Small intestine (tissue), 7 donors: ENCODE measurements at regions not wholly inside any gene's neighbourhood (a gene's known extent, or its start where the extent isn't known, plus 50 kb on each side); places are given as distances from the start of the nearest gene placed in this dataset.

Source experiments
- DNase-seq, 2 donors: peaks; one replicate each; pipeline versions ENCODE4 v3.0.0 to v3.0.0-alpha.2; 2013
- FAIRE-seq: peaks from 2 replicates; lab custom pipeline; 2012; peaks lifted over from hg19 to GRCh38; lab: Jason Lieb, UNC
- H3K27ac ChIP-seq, 3 donors: one replicate each; pipeline ENCODE4 v1.5.1; 2013; ENCODE audit warnings: low read length in 2 of 3, mild to moderate bottlenecking in 2 of 3, control low read depth in 1 of 3, inconsistent platforms in 1 of 3, low read depth in 1 of 3, moderate library complexity in 1 of 3
- H3K27me3 ChIP-seq, 3 donors: one replicate each; pipeline ENCODE4 v1.6.1; 2013; ENCODE audit warnings: low read length in 3 of 3, inconsistent platforms in 1 of 3; ENCODE audit not compliant: control insufficient read depth in 3 of 3, insufficient read depth in 3 of 3
- H3K36me3 ChIP-seq, 3 donors: one replicate each; pipeline ENCODE4 v1.6.1; 2013; ENCODE audit warnings: low read length in 3 of 3, inconsistent platforms in 1 of 3, low read depth in 1 of 3, mild to moderate bottlenecking in 1 of 3, moderate library complexity in 1 of 3; ENCODE audit not compliant: control insufficient read depth in 3 of 3, insufficient read depth in 2 of 3
- H3K4me1 ChIP-seq, 3 donors: one replicate each; pipeline ENCODE4 v1.6.1; 2013; ENCODE audit warnings: low read length in 2 of 3, inconsistent platforms in 1 of 3, low read depth in 1 of 3, mild to moderate bottlenecking in 1 of 3, moderate library complexity in 1 of 3; ENCODE audit not compliant: control insufficient read depth in 3 of 3, insufficient read depth in 2 of 3
- H3K4me3 ChIP-seq, 3 donors: one replicate each; pipeline ENCODE4 v1.5.1; 2013; ENCODE audit warnings: low read length in 3 of 3, control low read depth in 1 of 3, inconsistent platforms in 1 of 3, low read depth in 1 of 3, mild to moderate bottlenecking in 1 of 3, moderate library complexity in 1 of 3
- H3K9me3 ChIP-seq, 2 donors: one replicate each; pipeline ENCODE4 v1.6.1; 2013; ENCODE audit warnings: low read depth in 1 of 2, low read length in 1 of 2; ENCODE audit not compliant: control insufficient read depth in 2 of 2, insufficient read depth in 1 of 2
- WGBS, 3 donors: extraction: QIAGEN DNeasy Blood & Tissue Kit; methylation state at CpG; one replicate each; pipeline ENCODE4 v1.1.7; 2013; 5-methylcytosine and 5-hydroxymethylcytosine counted together
- donor health status: healthy with polysubstance abuse.
- donor health status: control.
- donor health status: control.
- donor health status: Bipolar disorder and iron deficiency.
- donor health status: healthy.

DNA sequence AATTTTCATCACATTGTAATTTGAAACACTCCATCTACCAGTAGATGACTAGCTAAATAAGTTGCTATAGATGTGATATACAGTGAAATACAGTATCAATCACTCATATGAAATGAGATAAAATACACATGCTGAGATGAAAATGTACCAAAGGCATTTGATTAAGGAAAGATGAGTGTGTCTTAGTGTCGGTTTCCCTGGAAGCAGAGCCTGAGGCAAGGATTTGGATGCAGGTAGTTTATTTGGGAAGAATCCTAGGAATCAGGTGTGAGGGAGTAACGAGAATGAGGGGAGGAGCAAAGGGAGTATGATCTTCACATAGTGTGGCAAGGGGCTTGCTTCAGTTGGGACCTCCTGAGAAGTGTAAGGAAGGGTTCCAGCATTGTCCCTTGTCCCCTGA is 188.2 kb upstream of the CTBP2 start:
- FAIRE-seq, result no peak
- DNase-seq, result no peak
- WGBS, 3 donors, result 66 to 71% (median 71%) methylated on average over 2 of the region's 2 CpGs

DNA sequence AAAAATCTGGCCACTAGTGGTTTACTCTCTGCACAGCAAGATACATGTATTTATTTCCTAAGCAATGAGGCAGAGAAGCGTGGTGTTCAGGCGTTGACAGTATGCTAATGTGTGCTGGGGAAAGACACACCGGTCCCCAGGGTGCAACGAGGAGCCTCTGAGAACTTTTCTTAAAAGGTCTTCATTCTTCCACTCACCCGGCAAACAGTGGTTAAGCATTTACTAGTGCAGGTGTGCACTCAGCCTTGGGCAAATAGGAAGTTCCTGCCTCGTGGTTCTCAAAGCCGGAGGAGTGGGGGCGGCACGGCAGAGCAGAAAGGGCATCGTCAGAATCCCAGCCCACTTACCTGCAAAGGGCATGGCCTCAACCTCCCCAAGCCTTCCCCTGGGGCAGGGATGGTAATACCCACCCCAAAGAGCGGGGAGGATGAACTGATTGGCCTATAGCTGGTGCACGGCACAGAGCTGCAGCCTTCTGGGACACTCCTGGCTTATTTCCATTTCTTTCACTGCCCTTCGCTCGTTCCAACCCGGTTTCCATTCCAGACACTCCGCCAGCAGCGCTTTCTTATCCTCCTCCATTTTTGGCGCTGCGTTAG is 184.3 kb upstream of the CTBP2 start:
- no peaks in the 10 kb centered on the region for H3K36me3 ChIP-seq

More for the DNA sequence above, 188.2 kb upstream of the CTBP2 start:
- Histone ChIP-seq H3K27ac (no peak overlapping the region), H3K4me1 (no peaks in the 10 kb centered on the region), H3K36me3 (no peaks in the 10 kb centered on the region), H3K27me3 (no peaks in the 10 kb centered on the region), H3K9me3 (no peaks in the 10 kb centered on the region), H3K4me3 (no peak overlapping the region)

DNA sequence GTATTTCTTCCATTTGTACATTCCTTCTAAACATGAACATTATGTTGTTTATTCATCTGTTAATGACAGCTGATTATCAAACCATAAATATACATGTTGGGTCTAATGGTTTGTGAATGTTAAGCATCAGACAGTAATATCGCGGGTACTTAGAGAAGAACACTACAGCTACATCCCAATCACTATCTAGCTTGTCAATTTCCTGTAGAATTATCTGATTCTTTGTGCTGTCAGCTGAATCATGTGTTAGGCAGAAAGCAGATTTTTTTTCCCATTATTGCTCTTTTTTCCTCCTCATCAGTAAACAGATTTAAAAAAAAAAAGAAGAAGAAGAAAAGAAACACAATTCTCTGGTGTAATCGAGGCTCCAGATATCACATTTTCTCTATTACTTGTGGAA is 183.6 kb upstream of the CTBP2 start:
- 42 to 58% (median 46%) methylated on average over 3 of the region's 3 CpGs for WGBS, 3 donors
- FAIRE-seq (no peak), DNase-seq (no peak)
- H3K4me3 ChIP-seq, result no peak overlapping the region
- H3K27ac ChIP-seq, result no peak overlapping the region
- H3K4me1 ChIP-seq, result no peaks in the 10 kb centered on the region
- H3K27me3 ChIP-seq, result no peaks in the 10 kb centered on the region
- H3K36me3 ChIP-seq, result no peaks in the 10 kb centered on the region
- peaks cover 0 to 3% of the 10 kb centered on the region in 2 donors for H3K9me3 ChIP-seq

More for the DNA sequence above, 184.3 kb upstream of the CTBP2 start:
- H3K9me3 ChIP-seq, result peaks cover 0 to 3% of the 10 kb centered on the region in 2 donors
- H3K27me3 ChIP-seq, result no peaks in the 10 kb centered on the region
- 13 to 50% (median 31%) methylated on average over 19 of the region's 19 CpGs for WGBS, 3 donors
- peak overlapping the region in 2 of 3 donors; percentile 22 to 24 for H3K4me3 ChIP-seq
- peak; percentile 50 to 66 for DNase-seq
- no peak overlapping the region for H3K27ac ChIP-seq
- no peaks in the 10 kb centered on the region for H3K4me1 ChIP-seq
- no peak for FAIRE-seq

DNA sequence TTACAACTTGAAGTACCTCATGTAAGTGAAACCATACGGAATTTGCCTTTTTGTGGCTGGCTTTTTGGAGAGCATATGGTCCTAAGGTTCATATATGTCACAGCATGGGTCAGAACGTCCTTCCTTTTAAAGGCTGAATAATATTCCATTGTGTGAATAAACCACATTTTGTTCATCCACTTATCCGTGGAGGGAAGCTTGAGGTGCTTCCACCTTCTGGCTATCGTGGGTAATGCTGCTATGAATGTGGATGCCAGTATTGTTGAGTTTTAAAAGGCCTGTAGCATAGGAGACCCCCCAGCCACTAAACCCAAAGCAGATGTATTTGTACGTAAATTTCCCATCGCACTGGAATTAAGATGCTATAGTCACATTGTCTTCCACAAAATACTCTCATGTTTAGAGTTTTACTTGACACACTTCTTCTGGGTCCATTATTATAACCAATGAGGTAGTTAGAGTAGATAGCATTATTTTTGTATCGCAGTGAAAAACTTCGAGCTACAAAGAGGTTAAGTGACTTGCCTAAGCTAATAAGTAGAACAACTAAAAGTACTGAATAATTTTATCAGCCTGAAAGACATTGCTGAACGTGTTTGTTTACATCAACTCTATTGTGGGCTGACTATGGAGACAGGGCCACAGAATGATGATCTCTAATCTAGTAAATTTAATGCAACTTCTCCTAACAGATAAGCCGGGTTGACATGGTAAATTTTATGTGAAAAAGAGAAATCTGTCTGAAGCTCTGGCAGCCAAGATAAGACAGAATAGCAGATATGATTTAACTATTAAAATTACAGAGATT is 183.0 kb upstream of the CTBP2 start:
- Histone ChIP-seq H3K27me3 (no peaks in the 10 kb centered on the region), H3K36me3 (no peaks in the 10 kb centered on the region), H3K9me3 (peaks cover 0 to 3% of the 10 kb centered on the region in 2 donors), H3K4me3 (no peak overlapping the region), H3K27ac (no peak overlapping the region), H3K4me1 (no peaks in the 10 kb centered on the region)
- FAIRE-seq (no peak), DNase-seq (peak; percentile 16 to 35)
- 65 to 69% (median 66%) methylated on average over 10 of the region's 10 CpGs for WGBS, 3 donors

DNA sequence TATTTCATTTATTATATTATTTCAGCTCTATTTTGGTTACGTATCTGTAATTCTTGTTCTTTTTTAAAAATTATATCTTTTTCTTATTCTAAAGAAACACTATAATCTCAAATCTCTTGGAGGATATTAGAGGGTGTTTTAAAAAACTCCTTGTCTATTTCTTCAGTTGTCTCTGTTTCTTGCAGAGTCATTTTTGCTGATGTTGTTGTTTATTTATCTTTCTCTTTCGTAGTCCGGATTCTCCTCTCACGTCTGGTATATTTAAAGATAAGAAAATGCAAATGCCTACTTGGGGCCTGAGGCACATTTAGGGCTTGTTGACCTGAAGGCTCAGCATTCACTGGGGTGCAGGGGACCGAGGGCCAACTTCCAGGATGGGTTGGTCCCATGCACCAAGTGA is 181.2 kb upstream of the CTBP2 start:
- H3K27me3 ChIP-seq, result no peaks in the 10 kb centered on the region
- H3K4me3 ChIP-seq, result no peak overlapping the region
- no peaks in the 10 kb centered on the region for H3K36me3 ChIP-seq
- H3K9me3 ChIP-seq, result peaks cover 0 to 3% of the 10 kb centered on the region in 2 donors
- no peak overlapping the region for H3K27ac ChIP-seq
- DNase-seq (no peak), FAIRE-seq (no peak)
- H3K4me1 ChIP-seq, result no peaks in the 10 kb centered on the region
- WGBS, 3 donors, result 74 to 82% (median 80%) methylated on average over 5 of the region's 5 CpGs

DNA sequence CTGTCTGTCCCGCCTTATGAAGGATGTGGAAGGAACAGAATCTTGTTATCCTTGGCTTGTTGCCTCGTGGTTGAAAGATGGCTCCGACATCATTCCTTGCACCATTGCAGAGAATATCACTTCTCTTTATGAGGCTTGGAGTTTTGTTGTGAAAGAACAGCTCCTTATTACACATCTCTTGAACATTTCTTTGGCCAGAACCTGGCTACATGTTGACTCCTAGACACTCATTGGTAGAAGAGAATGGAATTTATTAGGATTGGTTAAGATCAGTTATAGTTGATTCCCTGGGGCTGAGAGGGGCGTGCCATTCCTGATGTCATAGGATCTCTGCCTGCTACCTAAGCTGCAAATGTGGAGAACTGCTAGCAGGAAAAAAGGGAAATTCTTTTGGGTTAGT is 180.5 kb upstream of the CTBP2 start:
- H3K4me1 ChIP-seq, result no peaks in the 10 kb centered on the region
- H3K36me3 ChIP-seq, result no peaks in the 10 kb centered on the region
- WGBS, 3 donors, result 74 to 86% (median 76%) methylated on average over 4 of the region's 4 CpGs
- FAIRE-seq (no peak), DNase-seq (no peak)
- no peak overlapping the region for H3K27ac ChIP-seq
- no peaks in the 10 kb centered on the region for H3K27me3 ChIP-seq
- peaks cover 0 to 3% of the 10 kb centered on the region in 2 donors for H3K9me3 ChIP-seq
- H3K4me3 ChIP-seq, result no peak overlapping the region

DNA sequence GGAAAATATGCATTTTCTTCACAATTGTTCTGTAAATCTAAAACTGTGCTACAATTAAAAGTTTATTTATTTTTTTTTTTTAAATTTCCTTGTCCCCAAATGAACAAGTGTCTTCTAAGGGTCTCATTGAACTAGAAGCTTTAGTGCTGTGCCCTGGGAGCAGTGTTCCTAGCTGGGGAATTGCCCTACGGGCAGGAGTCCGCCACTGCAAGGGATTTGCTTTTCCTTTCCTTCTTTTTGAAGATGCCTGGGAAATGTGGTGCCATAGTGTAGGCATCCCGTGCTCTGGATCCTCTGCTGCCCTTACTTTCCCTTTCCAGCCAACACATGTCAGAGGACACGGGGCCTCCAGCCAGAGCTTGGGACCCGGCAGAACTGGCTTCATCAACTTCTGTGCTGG is 177.1 kb upstream of the CTBP2 start:
- H3K27me3 ChIP-seq, result no peaks in the 10 kb centered on the region
- no peak overlapping the region for H3K27ac ChIP-seq
- 78 to 95% (median 80%) methylated on average over 5 of the region's 5 CpGs for WGBS, 3 donors
- H3K36me3 ChIP-seq, result no peaks in the 10 kb centered on the region
- no peak for DNase-seq
- no peak overlapping the region for H3K4me3 ChIP-seq
- no peaks in the 10 kb centered on the region for H3K4me1 ChIP-seq
- no peak for FAIRE-seq
- no peaks in the 10 kb centered on the region for H3K9me3 ChIP-seq

DNA sequence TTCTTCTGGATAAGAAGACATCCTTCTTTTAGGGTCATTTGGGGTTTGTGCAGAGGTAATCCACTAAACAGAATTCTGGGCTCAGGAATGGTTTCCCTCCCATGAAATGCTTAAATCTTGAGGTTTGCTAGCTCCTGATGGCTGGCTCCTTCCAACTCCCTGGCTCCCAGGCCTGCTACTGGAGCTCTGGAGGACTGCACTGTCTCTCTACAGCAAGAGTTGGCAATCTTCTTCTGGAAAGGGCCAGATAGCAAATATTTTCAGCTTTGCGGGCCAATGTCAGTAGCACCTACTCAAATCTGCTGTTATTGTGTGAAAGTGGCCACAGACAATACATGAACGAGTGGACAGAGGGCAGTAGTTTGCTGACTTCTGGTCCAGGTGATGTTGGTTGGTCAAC is 174.2 kb upstream of the CTBP2 start:
- FAIRE-seq, result no peak

More for the DNA sequence above, 174.2 kb upstream of the CTBP2 start:
- Histone ChIP-seq H3K9me3 (no peaks in the 10 kb centered on the region), H3K36me3 (no peaks in the 10 kb centered on the region), H3K4me1 (no peaks in the 10 kb centered on the region), H3K27me3 (no peaks in the 10 kb centered on the region), H3K27ac (no peak overlapping the region), H3K4me3 (no peak overlapping the region)
- DNase-seq, result no peak
- 75 to 79% (median 79%) methylated on average over 2 of the region's 2 CpGs for WGBS, 3 donors
